HEK293 (cell line): ENCODE measurements at regions not wholly inside any gene's neighbourhood (a gene's known extent, or its start where the extent isn't known, plus 50 kb on each side); places are given as distances from the start of the nearest gene placed in this dataset.

Experiments
- ATF2 ChIP-seq: fragments of 450-650 bp; formaldehyde crosslinking; IDR thresholded peaks from 2 replicates; pipeline ENCODE4 v1.5.1; 2016; ENCODE audit warnings: missing biosample characterization, missing genetic modification characterization, low read depth
- MZF1 ChIP-seq: fragments of 450-650 bp; formaldehyde crosslinking; IDR thresholded peaks from 2 replicates; pipeline ENCODE4 v1.5.1; 2017; ENCODE audit warnings: missing biosample characterization, missing genetic modification characterization, borderline replicate concordance
- PRDM6 ChIP-seq: fragments of 450-650 bp; formaldehyde crosslinking; IDR thresholded peaks from 2 replicates; pipeline ENCODE4 v1.5.1; 2017; ENCODE audit warnings: missing biosample characterization, missing genetic modification characterization
- TCF7L2 ChIP-seq: IDR thresholded peaks from 2 replicates; pipeline ENCODE4 v1.6.1; 2011; ENCODE audit warnings: low read depth, mild to moderate bottlenecking, inconsistent platforms, low read length, moderate library complexity, borderline replicate concordance
- ZBTB1 ChIP-seq: fragments of 450-650 bp; formaldehyde crosslinking; IDR thresholded peaks from 2 replicates; pipeline ENCODE4 v1.5.1; 2016; ENCODE audit warnings: missing biosample characterization, missing genetic modification characterization
- ZBTB26 ChIP-seq: fragments of 450-650 bp; formaldehyde crosslinking; optimal IDR thresholded peaks from 2 replicates; pipeline ENCODE3; 2016; ENCODE audit warnings: missing biosample characterization, mild to moderate bottlenecking, missing genetic modification characterization
- ZEB2 ChIP-seq: fragments of 450-650 bp; formaldehyde crosslinking; IDR thresholded peaks from 2 replicates; pipeline ENCODE4 v1.5.1; 2016; ENCODE audit warnings: missing biosample characterization, missing genetic modification characterization
- ZFHX2 ChIP-seq: fragments of 450-650 bp; formaldehyde crosslinking; conservative IDR thresholded peaks from 2 replicates; pipeline ENCODE4 v1.5.1; 2016; ENCODE audit warnings: missing biosample characterization, missing genetic modification characterization
- ZFP3 ChIP-seq: fragments of 450-650 bp; formaldehyde crosslinking; IDR thresholded peaks from 2 replicates; pipeline ENCODE4 v1.5.1; 2016; ENCODE audit warnings: low read depth, missing biosample characterization, missing genetic modification characterization
- ZNF266 ChIP-seq: fragments of 450-650 bp; formaldehyde crosslinking; IDR thresholded peaks from 2 replicates; pipeline ENCODE4 v1.5.1; 2016; ENCODE audit warnings: missing biosample characterization, missing genetic modification characterization, low read depth
- ZNF324 ChIP-seq: fragments of 450-650 bp; formaldehyde crosslinking; IDR thresholded peaks from 2 replicates; pipeline ENCODE4 v1.5.1; 2016; ENCODE audit warnings: missing biosample characterization, missing genetic modification characterization
- ZNF341 ChIP-seq: fragments of 450-650 bp; formaldehyde crosslinking; IDR thresholded peaks from 2 replicates; pipeline ENCODE4; 2016; ENCODE audit warnings: low read depth, missing biosample characterization, missing genetic modification characterization
- ZNF398 ChIP-seq: fragments of 450-650 bp; formaldehyde crosslinking; IDR thresholded peaks from 2 replicates; pipeline ENCODE4 v1.5.1; 2017; ENCODE audit warnings: missing biosample characterization, missing genetic modification characterization
- ZNF426 ChIP-seq: fragments of 450-650 bp; formaldehyde crosslinking; IDR thresholded peaks from 2 replicates; pipeline ENCODE4 v1.5.1; 2017; ENCODE audit warnings: missing biosample characterization, missing genetic modification characterization, mild to moderate bottlenecking, inconsistent platforms, moderate library complexity
- ZNF513 ChIP-seq: fragments of 450-650 bp; IDR thresholded peaks from 2 replicates; pipeline ENCODE4 v1.5.1; 2018; ENCODE audit warnings: missing biosample characterization, missing genetic modification characterization
- ZNF521 ChIP-seq: fragments of 450-650 bp; formaldehyde crosslinking; IDR thresholded peaks from 2 replicates; pipeline ENCODE4 v1.5.1; 2017; ENCODE audit warnings: missing biosample characterization, mild to moderate bottlenecking, missing genetic modification characterization
- ZNF549 ChIP-seq: fragments of 450-650 bp; IDR thresholded peaks from 2 replicates; pipeline ENCODE4 v1.5.1; 2018; ENCODE audit warnings: missing biosample characterization, missing genetic modification characterization, mild to moderate bottlenecking, inconsistent platforms, moderate library complexity
- ZNF600 ChIP-seq: fragments of 450-650 bp; formaldehyde crosslinking; IDR thresholded peaks from 2 replicates; pipeline ENCODE4 v1.5.1; 2016; ENCODE audit warnings: missing biosample characterization, missing genetic modification characterization
- ZNF629 ChIP-seq: fragments of 450-650 bp; formaldehyde crosslinking; IDR thresholded peaks from 2 replicates; pipeline ENCODE4 v1.5.1; 2017; ENCODE audit warnings: missing biosample characterization, missing genetic modification characterization
- ZNF664 ChIP-seq: fragments of 450-650 bp; formaldehyde crosslinking; IDR thresholded peaks from 2 replicates; pipeline ENCODE4 v1.5.1; 2016; ENCODE audit warnings: missing biosample characterization, missing genetic modification characterization
- ZNF701 ChIP-seq: fragments of 450-650 bp; formaldehyde crosslinking; IDR thresholded peaks from 2 replicates; pipeline ENCODE4 v1.5.1; 2016; ENCODE audit warnings: missing biosample characterization, missing genetic modification characterization
- ZNF747 ChIP-seq: fragments of 450-650 bp; formaldehyde crosslinking; IDR thresholded peaks from 2 replicates; pipeline ENCODE4 v1.5.1; 2016; ENCODE audit warnings: missing biosample characterization, missing genetic modification characterization
- ZNF785 ChIP-seq: fragments of 450-650 bp; formaldehyde crosslinking; IDR thresholded peaks from 2 replicates; pipeline ENCODE4 v1.5.1; 2016; ENCODE audit warnings: missing biosample characterization, missing genetic modification characterization
- ZSCAN4 ChIP-seq: fragments of 450-650 bp; formaldehyde crosslinking; IDR thresholded peaks from 2 replicates; pipeline ENCODE4 v1.5.1; 2017; ENCODE audit warnings: missing biosample characterization, missing genetic modification characterization

GRCh38 chr17:70658840-70659239, 489.5 kb downstream of the KCNJ2 start (continued):
- TF ChIP-seq ZNF398 (tag by site-specific recombination) (no peak), ZNF549 (tag by site-specific recombination) (no peak), ZEB2 (tag by site-specific recombination) (0 out of 2 replicates have a peak, but pooled peaks have one; percentile 39), ZBTB1 (tag by site-specific recombination) (no peak), ZNF600 (tag by site-specific recombination) (no peak), ZFP3 (no peak), ZNF629 (peak; percentile 51; the same call in 1 of the 2 replicates), PRDM6 (tag by site-specific recombination) (peak; percentile 77), ZNF785 (tag by site-specific recombination) (no peak), MZF1 (tag by site-specific recombination) (no peak), ZFHX2 (tag by site-specific recombination) (no peak), ZNF266 (tag by site-specific recombination) (no peak), TCF7L2 (no peak), ZNF341 (tag by site-specific recombination) (no peak), ZNF513 (no peak), ZBTB26 (tag by site-specific recombination) (no peak), ZNF747 (tag by site-specific recombination) (no peak), ZNF701 (tag by site-specific recombination) (no peak), ATF2 (peak; percentile 81), ZNF426 (tag by site-specific recombination) (no peak), ZNF521 (tag by site-specific recombination) (no peak), ZNF324 (no peak), ZSCAN4 (no peak), ZNF664 (no peak)
